HG03060 (cell line): ENCODE measurements at regions not wholly inside any gene's neighbourhood (a gene's known extent, or its start where the extent isn't known, plus 50 kb on each side); places are given as distances from the start of the nearest gene placed in this dataset.

Experiments used
- ATAC-seq: cut with Tn5 transposase; IDR thresholded peaks from one replicate; pipeline ENCODE4 v1.9.1; 2021; ENCODE audit warnings: low read depth, moderate number of reproducible peaks; ENCODE audit not compliant: unreplicated experiment

DNA sequence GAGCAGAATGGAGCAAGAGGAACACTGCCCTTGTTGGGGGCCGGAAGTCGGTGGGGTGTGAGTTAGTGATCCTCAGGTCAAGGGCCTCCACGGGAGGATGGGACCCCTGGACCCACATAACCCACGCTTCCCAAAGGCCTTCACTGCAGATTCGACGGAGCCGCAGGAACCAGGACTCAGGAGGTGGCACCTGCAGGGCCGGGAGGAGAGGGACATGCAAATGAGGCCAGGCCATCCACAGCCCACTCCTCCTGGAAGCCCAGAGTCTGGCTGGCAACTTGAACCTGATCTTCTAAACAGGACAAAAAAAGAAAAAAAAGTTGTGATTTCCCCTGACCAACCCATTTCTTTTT is 299.9 kb downstream of the SOX9 start:
- ATAC-seq, result no peak

- ATAC-seq, result peak; percentile 40
Observed at GRCh38 chr17:72421128-72422092, 300.6 kb downstream of the SOX9 start.

- peak; percentile 17 for ATAC-seq
Observed at GRCh38 chr17:72422204-72422504, 301.3 kb downstream of the SOX9 start.

- peak; percentile 28 for ATAC-seq
Observed at GRCh38 chr17:72422505-72423285, 301.9 kb downstream of the SOX9 start.

GRCh38 chr17:72423286-72423589 is 302.4 kb downstream of the SOX9 start:
- no peak for ATAC-seq

- no peak for ATAC-seq
Observed at GRCh38 chr17:72423718-72424117, 302.9 kb downstream of the SOX9 start.

DNA sequence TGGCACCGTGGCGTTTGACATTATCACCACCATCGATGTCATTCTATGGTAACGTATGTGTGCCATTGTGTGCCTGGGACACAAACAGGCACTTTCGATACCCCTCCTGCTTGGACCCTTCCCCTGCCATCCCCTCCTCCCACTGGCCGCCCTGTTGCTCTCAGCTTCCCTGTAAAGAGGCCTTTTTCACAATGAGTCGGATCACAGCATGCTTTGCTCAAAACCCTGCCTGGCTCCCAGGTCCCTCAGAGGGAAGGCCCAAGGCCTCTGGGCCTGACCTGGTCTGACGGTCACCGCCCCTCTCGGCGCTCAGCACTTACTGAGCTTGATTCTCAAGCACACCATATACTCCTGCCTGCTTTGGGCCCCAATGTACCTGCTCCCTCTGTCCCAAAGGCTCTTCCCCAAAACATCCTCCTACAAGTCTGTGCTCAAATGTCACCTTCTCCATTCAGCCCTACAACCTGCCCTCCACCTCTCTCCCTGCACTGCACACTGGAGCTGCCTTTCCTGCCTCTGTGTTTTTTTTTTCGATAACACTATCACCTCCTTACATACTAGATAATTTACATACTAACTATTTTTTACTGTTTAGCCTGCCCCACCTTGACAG is 303.8 kb downstream of the SOX9 start:
- no peak for ATAC-seq

GRCh38 chr17:72425133-72425793 is 304.4 kb downstream of the SOX9 start:
- ATAC-seq, result no peak

DNA sequence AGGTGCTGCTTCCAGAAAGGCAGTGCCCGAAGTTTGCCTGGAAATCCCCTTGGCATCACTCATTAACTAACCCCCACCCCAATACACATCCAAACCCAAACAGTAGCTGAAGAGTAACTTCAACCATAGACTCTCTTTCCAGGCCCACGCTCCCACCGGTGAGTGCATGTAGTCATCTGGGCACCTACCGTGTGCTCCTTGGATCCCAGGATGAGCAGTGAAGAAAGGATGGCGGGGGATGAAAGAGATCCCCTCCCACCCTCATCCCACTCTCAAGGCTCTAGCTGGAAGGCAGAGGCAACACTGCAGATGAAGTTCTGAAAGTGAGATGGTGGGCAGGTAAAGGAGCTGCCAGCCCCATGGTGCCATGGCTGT is 305.0 kb downstream of the SOX9 start:
- ATAC-seq, result no peak

- ATAC-seq, result no peak
Observed at GRCh38 chr17:72426321-72426720, 305.5 kb downstream of the SOX9 start.

DNA sequence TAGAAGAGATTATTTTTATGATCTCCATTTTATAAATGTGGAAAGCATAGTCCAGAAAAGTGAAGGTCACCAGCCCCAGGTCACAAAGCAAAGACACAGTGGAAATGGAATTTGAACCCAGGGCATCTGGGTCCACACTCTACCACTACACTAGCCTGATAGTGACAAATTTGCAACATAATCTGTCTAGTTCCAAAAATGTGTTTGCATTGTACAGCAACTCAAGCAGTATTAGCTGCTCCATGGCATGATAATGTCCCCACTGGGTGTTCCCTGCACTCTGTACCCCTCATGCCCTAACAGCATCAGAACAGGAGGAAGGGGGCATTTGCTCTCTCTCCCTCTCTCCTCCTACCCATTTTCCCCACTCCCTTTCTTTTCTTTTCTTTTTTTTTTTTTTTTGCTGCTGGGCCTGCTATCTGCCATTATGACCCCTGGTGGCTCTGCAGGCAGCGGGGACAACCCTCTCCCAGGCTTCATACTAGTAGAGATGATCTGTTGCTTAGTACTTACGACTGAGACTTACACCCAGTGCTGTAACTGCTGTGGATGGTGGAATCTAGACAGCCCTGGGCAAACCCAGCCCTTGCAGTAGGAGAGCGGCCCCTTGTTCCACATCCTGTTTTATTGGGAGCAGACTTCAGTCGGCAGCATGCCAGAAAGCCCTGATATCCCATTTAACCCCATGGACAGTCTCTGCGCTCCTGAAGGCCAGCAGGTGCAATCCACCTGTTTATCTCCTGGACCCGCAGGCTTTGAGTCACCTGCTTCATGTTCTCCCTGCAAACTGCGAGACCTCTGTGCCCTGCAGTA is 306.3 kb downstream of the SOX9 start:
- ATAC-seq, result no peak

DNA sequence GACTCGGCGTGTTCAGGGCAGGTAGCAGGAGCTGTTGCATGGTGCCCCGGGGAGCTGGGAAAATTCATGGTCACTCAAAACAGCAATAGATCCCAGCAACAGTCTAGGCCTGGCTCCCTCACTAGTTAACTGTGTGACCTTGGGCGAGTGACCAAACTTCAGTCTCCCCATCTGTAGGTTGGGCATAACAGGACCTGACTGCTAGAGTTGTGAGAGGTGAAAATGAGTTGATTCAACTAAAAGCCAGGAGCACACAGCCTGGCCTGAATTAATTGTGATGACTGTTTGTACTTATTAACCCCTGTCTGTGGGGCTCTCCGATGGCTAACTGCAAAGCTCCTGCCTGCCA is 306.9 kb downstream of the SOX9 start:
- no peak for ATAC-seq

DNA sequence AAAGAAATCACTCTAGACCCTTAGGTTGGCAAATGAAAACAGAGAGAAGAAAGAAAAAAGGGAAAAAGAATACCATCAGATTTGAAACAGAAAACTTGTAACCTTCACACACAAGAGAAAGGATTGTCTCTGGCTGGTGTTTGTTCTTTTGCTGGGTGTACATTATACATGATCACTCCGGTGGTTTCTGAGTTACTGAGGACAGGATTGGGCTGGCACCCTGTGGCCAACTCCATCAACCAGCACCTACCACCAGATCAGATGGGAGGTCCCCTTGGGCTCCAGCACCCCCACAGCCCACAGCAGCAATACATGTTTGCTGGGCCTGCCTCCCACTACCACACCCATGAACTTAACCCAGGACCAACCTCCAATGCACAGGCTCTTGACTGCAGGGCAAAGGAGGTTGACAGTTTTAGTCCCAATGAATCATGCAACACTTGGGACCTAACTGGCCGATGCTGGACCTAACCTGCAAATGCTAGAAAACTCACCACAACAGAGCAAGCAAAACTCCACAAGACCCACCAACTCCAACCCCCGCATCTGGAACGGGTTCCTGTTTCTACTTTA is 308.3 kb downstream of the SOX9 start:
- no peak for ATAC-seq

DNA sequence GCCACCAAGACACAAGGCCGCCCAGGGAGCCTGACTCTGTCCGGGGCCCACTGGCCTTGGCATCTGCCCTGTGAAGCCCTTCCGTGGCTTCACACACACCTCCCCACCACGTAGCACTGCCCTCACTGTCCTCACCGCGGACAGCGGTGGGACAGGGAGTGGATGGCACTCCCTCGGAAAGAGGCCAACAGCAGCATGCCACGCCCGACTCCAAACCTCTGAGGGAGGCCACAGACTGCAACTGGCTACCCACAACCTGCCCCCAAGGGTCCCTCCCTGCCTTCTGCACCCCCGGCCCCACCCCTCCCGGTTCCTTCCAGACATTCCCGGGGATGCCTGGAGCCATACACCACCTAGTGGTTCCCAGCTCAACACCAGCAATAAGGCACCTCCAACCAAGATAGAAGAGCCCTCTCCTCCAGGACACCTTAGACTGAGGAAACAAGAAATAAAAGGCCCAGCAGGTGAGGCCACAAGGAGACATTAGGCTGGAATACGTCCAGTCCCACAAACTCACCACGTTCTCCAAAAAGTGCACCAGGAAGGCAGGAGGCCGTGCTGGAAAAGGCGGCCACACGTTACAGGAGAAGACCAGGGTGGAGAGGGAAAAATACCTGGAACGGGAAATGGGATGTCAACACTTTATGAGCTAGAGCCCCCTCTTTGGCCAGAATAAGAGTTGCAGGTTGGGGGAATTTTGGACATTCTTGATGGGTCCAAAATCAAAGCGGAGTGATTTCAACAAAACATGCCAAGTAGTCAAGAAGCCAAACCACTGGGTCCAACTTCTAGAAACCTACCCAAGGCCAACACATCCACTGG is 310.0 kb downstream of the SOX9 start:
- no peak for ATAC-seq

DNA sequence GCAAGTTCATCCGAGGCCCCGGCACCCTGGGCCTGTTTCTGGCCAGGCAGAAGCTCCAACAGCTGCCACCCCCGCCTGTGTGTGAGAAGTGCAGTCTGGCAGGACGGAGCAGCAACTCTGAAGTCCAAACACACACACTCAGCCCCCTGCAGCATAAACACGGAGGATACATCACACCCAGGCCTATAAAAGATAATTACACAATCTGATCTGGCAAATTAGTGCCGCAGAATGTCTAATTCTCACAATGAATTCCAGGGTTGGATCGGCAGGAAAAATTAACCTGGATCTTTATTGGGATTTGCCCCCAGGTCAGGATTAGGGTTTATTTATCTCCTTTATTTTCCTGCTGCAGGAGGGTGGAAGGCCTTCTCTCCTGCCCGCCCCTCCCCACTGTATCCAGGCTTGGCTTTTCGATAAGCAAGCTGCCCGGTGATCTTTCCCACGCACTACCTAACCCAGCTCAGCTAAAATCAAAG is 311.4 kb downstream of the SOX9 start:
- ATAC-seq, result no peak

DNA sequence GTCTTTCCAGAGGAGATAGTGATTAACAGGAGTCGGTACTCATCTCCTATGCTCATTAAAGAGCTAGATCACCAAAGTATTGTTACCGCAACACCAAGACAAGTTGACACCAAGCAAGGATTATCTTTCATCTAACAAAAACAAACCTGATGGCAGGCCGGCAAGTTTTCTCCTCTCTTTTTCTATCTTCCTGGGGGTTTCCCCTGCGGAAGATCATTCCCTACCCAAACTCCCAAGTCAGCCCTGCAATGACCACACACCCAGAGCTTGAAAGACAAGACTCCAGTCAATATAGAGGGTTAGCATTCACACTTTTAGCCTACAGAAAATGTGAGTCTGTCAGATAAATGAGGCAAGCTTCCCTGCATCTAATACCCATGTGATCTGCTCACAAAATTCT is 312.1 kb downstream of the SOX9 start:
- no peak for ATAC-seq

DNA sequence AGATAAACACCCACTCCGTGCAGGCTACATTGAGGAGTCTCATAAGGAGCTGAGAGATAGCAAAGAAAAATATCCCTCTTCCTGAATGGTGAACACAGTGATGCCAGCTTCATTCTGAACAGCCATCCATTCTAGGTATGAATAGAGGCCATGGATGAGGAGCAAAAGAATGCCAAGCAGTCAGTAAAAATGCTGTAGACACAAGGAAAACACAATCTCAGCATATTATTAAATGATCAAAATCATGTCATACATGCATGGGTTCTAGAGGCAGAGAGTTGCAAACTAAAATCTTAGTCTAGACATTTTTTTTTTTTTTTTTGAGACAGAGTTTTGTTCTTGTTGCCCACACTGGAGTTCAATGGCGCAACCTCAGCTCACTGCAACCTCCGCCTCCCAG is 313.0 kb downstream of the SOX9 start:
- no peak for ATAC-seq

DNA sequence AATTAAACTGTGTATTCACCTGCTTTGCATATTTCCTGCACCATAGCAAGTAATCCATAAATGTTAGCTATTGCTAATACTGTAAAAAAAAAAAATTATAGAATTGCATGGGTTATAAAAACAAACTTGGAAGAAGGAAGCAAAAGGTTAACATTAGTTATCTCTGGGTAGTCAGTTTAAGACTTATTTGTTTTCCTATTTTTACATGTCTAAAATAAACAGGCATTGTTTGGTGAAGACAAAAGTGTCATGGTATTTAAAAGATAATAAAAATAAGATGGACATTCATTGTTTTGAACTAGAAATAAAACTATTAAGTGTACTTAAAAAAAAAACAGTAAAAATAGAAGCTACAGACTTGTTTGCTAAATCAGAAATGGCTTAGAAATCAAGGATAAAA is 313.8 kb downstream of the SOX9 start:
- ATAC-seq, result no peak

DNA sequence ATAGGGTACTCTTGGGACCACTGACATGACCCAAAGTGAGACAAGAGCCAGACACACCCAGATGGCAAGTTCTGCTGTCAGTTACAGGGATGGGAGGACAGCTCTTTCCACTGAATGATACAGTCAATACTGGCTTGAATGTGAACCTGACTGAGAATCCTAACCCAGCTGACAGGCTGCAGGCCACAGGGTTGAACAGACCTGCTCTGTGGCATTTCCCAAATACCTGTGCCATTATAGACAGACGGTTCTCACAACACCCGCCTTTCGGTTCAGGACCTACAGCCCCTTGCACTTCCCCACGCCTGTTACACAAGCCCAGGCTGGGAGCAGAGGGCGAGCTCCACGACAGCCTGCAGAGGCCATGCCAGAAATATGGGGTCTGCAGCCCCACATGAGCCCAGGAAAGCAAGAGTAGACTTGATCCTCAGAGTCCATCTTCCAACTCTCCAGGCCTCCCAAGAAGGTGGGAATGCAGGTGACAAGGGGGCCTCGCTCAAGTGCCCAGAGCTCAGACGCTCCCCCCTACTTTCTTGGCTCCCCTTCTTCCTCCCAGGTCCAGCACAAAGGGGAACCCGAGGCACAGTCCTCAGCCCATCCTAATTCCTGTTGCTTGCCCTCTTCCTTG is 314.3 kb downstream of the SOX9 start:
- ATAC-seq, result no peak
